GM21528 (cell line): ENCODE measurements at regions not wholly inside any gene's neighbourhood (a gene's known extent, or its start where the extent isn't known, plus 50 kb on each side); places are given as distances from the start of the nearest gene placed in this dataset.
"Not testable (repeated sequence)": the region's sequence is repeated elsewhere in the genome, so short reads cannot be mapped to it uniquely, and the experiment has no call there.

Experiments
- ATAC-seq: cut with Tn5 transposase; IDR thresholded peaks from one replicate; pipeline ENCODE4 v1.9.1; 2021; ENCODE audit warnings: mild to moderate bottlenecking, moderate library complexity; ENCODE audit not compliant: unreplicated experiment, low FRiP score

DNA sequence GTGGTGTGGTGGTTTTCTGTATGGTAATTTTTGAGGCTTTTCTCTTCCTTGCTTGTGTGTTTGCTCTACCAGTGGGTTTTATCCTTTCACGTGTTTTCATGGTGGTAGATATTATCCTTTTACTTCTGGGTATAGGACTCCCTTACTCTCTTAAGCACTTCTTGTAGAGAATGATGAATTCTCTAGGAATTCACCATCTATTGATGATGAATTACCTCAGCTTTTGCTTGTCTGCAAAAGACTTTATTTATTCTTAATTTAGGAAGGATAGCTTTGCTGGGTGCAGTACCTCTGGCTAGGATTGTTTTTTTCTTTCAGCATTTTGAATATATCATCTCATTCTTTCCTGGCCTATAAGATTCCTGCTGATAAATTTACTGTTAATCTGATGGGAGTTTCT, 415.3 kb downstream of the PDGFC start:
- ATAC-seq, result no peak

DNA sequence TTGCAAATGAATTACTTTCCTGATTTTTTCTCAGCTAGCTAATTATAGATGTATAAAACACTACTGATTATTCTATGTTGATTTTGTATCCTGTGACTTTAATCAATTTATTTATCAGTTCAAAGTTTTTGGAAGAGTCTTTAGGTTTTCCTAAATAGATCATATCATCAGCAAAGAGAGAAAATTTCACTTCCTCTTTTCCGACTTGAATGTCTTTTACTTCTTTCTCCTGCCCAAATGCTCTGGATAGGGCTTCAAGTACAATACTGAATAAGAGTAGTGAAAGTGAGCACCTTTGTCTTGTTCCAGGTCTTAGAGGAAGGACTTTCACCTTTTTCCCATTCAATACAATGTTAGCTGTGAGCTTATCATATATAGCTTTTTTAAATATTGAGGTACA, 417.9 kb downstream of the PDGFC start:
- ATAC-seq, result no peak

- no peak for ATAC-seq
These were observed 423.7 kb downstream of the PDGFC start for GRCh38 chr4:156547891-156548290.

- ATAC-seq, result no peak
These were observed 424.2 kb downstream of the PDGFC start for GRCh38 chr4:156547439-156547838.

DNA sequence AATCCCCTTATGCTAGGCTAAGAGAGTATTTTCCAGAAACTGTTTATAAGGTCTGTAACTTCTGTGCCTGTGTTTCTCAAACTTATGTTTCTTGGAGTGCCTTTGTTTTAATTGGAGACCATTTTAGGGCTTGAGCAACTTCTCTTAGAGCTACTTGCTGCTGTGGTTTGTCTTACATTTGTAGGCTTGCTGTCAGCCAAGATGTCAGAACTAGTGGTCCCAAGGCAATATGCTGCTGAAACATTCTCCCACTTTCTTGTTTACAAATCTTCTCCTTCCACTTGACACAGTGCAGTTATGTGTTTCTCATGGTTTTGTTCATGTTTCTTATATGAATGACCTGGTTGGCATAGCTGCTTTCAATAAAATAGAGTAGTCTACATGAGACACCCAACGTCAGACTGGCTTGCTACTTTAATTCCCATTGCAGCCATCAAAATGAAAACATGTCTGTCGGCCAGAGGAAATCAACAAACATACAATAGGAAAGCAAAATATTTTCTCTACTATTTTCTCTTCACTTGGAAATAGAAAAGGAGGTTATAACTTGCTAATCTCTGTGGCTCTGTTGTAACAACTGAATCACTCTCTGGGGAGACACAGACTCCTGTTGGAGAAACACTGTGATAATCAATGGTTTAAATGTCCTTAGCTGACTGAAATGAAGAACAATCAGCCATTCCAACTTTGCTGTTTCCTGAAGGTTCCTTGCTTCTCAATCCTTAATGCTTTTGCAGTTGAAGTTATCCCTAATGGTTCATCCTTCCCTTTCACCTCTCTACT, 426.4 kb downstream of the PDGFC start:
- ATAC-seq, result no peak

DNA sequence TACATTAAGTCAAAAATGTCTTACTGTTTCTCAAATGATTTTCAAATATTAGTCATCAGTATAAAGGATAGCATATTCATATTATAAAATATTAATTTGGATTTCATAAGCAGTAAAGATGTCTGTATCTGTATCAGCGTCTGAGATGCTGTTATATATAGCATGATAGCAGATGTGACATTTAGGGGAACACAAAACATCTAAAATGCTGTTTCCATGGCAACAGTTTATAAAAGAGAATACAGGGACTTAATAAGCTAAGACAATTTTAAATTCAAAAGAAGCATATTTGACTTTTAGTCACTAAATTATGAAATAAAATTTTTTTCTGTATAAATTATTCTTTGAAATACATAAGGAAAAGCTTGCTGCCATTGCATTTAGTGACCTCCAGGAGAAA, 432.2 kb downstream of the PDGFC start:
- ATAC-seq, result no peak

GRCh38 chr4:156538651-156539257, 432.8 kb downstream of the PDGFC start:
- ATAC-seq, result no peak

GRCh38 chr4:156538210-156538609, 433.4 kb downstream of the PDGFC start:
- ATAC-seq, result no peak

- no peak for ATAC-seq
These were observed 434.3 kb downstream of the PDGFC start for GRCh38 chr4:156537286-156537685.

DNA sequence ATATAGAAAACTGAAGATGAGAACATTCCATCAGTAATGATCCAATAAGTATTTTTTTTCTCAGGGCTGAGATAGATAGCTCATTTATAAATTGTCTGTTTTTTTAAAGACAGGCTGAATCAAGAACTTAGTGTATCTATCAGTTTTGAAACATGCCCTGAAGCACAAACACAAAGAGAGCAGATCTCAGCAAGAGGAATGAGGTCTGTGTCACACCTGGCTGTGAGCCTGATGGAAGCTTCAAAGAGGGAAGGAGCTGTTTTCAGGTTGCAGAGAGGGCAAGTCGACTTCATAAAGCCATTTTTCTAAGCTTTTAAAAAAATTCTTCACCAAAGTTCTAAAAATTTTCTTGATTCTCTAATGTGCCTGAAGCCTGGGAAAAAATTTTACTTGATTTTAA, 434.9 kb downstream of the PDGFC start:
- ATAC-seq, result no peak

DNA sequence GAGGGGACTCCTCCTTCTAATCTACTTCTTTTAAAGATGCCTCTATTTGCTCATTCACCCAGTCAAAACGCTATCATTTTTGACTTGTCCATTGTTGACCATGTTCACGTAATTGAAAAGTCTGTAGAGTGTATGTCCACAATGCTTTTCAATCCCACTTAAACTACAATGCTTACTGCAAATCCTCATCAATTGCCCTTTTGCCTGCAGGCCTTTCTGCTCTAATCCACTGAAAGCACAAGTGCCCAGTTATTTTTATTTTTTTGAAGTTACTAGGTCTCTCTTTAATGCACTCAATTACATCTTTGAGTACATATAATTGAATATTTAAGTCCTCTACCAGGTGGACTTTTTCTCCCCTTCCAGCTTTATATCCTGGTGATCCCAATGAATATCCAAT, 437.4 kb downstream of the PDGFC start:
- no peak for ATAC-seq

DNA sequence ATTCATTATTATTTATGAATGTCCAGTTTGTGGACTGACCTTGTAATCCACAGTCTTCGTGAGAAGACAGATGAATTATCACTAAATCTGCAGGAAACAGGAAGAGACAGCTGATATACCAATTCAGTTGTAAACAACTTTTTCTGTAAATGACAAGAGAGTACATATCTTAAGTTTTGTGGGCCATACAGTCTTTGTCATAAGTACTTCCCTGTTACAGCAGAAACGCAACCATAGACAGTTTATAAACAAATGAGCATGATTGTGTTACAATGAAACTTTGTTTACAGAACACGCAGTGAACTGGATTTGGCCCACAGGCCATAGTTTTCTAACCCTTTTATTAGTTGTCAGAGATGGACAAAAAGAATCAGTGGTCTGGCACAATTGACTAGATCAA, 443.4 kb downstream of the PDGFC start:
- no peak for ATAC-seq

- no peak for ATAC-seq
These were observed 444.2 kb downstream of the PDGFC start for GRCh38 chr4:156527237-156527993.

DNA sequence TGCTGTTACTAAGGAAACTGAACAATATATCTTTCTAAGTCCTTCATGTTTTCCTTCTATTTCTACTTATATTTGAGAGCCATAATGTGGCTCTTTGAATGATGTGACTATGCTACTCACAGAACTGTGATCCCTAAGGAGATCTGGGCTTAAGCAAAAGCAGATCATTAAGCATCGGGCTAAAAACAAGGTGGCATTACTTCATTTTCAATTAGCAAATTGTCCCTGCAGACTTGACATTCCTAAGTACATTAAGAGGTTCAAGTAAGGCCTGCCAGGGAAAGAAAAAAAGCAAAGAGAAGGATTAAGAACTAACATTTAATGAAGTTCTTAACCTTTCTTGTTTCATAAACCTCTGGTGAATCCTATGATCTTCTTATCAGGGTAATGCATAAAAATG, 447.6 kb downstream of the PDGFC start:
- ATAC-seq, result no peak

DNA sequence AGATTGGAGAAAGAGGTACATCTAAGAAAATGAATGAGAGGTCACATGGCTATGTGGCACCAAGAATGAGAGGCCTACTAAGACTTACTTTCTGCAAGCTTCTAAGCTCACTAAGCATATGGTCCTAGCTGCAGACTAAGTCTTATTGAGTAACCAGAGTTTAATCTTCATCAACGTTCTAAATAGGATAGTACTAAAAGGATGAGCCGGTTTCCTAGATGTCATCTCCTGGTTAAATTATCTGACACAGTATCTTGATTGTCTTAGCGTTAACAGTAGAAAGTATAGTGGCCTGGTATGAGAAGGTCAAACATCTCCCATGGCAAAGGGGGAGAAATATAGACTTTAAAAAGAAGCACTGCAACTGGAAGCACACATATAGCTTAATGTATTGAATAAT, 448.1 kb downstream of the PDGFC start:
- ATAC-seq, result no peak

DNA sequence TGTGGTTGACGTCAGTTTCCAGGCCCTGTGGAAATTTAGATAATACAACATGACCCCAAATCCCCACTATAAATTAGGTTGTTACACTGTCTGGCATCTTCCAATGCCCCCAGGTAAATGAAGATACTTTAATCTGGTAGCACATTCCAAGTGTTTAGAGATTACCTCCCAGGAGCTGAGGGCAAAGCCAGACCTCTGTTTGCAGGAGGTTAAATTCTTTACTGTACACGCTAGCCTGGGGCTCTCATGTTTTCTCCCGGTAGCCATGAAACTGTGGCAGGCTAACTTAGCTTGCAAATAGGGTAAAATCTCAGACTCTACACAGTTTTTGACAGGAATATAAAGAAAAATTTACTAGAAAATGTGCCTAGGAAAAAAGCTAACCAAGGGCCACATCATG, 450.0 kb downstream of the PDGFC start:
- ATAC-seq, result no peak

DNA sequence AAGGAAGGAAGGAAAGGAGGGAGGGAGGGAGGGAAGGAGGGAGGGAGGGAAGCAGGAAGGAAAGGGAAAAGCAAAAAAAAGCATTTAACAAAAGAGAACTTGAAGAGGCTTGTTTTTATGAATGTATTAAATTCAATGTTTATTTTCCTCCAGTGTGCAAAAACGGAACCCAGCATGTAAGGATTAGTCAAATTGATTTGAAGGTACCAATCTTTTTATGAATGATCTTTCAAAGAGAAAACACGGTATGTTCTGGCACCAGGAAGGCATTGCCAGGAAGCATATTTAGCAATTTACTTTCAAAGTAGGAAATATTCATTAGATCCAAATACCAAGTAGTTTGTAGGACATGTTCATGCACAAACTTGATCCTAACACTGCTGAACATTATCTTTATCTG, 453.6 kb downstream of the PDGFC start:
- no peak for ATAC-seq

- ATAC-seq, result no peak
These were observed 454.1 kb downstream of the PDGFC start for GRCh38 chr4:156517546-156517945.

DNA sequence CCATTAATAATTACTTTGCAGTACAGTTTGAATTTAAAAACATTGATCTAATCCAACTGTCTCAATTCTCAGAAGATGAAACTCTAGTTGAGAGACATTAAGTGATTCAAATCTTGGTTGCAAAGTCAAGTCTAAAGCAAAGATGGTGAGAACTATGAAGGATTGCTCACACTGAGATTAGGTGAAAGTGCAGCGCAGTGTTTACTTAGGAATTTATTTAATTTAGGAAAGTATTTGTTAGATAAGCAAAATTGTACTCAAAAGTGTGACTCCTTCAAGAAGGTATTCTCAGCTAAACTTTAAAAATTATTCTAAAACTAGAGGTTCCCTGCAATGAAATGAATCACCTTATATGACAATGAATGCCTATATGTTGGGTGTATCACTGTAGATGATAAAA, 454.9 kb downstream of the PDGFC start:
- ATAC-seq, result no peak

- ATAC-seq, result no peak
These were observed 456.3 kb downstream of the PDGFC start for GRCh38 chr4:156515295-156515694.

DNA sequence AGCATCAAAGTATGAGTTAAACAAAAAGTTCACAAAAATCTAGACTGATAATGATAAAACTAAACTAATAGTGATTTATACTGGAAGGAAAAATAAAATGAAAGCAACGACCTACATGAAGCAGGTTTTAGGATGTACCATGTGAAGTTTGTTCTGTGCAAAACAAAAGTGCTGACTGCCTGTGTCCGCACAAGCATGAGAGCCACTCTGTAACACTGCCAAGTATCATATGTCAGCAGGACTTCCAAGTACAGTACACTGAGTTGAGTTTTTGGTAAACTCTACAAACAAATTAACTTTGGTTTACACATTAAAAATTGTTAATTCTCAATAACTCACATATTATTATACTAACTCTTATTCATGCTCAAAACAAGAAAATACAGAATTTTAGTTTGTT, 459.0 kb downstream of the PDGFC start:
- ATAC-seq, result no peak

GRCh38 chr4:156509921-156510320, 461.7 kb downstream of the PDGFC start:
- not testable (repeated sequence) for ATAC-seq
